CD4-positive, alpha-beta T cell treated with Interleukin-2 at 100 ng/mL for 4 hours (primary cell): ENCODE measurements at regions not wholly inside any gene's neighbourhood (a gene's known extent, or its start where the extent isn't known, plus 50 kb on each side); places are given as distances from the start of the nearest gene placed in this dataset.

Experiments used
- DNase-seq: peaks from one replicate; pipeline ENCODE4 v3.0.0-alpha.2; 2020; ENCODE audit warnings: low spot score

DNA sequence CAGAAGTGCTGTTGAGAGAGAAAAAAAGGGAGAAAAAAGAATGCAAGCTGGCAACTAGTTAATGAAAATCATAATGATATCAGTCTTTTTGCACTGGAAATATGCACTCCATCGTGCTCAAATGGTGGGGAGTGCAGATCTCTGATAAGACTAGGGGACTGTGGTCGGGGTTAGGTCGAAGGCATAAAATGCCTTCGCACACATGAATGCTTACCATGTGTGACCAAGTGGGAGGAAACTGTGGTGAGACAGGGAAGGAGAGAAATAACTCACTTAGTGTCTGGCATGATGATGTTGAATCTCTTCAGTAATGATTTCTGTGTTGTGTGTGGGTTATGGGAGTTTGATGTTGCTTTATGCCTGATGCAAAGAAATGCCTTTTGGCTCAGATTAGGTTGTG lies 358.9 kb downstream of the FBXO8 start:
- DNase-seq, result no peak

GRCh38 chr4:173919861-173920260 lies 363.6 kb downstream of the FBXO8 start:
- DNase-seq, result no peak

DNA sequence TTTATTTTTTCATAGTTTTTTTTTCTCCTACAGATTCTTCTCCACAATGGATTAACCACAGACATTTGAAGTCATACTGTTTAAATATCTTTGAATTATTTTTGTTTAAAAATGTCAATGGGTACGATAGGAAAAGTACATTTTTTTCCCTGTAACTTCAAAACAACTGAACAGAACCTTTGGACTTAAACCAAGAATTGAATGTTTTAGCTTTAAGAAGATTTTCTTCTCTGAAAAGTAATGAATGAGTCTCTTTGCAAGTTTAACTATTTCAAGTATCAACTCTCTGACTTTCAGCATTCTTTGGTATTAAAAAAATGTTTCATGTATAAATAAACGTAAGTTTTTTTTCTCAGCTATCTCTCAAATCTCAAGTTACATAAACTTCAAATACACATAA lies 364.3 kb downstream of the FBXO8 start:
- DNase-seq, result no peak

DNA sequence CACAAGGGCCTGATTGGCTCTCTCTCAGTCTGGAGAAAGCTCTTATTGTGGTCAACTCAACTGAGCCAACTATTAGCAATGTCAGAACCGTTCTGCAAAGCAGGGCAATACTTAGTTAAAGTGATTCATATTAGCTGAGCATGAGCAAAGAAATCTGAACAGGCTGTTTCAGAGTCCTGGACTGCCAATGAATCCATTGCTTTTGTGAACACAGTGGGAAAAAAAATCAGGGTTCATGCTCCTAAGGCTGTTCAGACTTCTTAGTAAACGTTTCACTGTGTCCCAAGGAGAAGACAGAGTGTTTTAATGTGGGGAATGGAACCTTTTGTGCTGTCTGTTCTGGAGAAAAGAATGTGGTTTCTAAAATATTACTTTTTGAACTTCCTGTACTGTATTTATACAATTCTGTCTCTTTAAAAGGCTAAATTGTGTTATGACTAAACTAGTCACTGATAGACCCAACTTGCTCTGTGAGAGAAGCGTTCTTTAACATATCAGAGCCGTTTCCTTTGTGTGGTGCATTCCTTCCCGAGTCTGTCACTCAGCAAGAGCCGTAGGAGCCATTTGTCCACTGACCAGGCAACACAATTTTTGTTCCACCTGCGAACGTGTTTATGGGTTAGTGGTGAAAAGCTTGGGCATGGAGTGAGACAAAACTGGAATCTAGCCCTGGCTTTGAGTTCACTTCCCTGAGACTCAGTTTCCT lies 366.1 kb downstream of the FBXO8 start:
- no peak for DNase-seq

DNA sequence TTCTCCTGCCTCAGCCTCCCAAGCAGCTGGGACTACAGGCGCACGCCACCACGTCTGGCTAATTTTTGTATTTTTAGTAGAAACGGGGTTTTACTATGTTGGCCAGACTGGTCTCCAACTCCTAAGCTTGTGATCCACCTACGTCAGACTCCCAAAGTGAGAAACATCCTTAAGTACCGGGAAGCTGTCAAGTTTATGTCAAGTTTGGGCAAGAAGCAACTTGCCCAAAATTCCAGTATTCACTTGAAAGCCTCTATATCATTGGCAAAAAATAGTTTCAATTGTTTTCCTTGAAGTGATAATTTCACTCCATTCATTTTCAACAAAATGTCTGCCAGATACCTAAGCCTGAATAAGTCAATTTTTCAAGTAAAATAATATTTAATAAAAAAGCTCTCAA lies 370.0 kb downstream of the FBXO8 start:
- DNase-seq, result no peak

DNA sequence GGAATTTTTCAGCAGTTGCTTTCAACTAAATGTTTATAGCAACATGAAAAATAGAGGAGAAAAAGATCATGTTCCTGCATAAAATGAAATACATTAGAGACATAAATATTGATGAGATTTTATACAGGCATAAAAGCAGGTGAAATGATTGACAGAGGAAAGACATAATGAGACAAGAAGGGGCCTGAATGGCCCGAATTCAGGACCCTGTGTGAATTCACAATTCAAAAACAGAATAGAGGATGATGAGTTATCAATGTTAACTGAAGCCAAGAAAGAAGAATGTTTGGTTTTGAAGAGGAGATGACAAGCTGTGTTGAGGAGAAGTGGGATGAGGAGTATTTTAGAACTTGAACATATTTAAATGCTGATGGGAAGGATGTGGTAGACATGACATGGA lies 371.1 kb downstream of the FBXO8 start:
- DNase-seq, result no peak

DNA sequence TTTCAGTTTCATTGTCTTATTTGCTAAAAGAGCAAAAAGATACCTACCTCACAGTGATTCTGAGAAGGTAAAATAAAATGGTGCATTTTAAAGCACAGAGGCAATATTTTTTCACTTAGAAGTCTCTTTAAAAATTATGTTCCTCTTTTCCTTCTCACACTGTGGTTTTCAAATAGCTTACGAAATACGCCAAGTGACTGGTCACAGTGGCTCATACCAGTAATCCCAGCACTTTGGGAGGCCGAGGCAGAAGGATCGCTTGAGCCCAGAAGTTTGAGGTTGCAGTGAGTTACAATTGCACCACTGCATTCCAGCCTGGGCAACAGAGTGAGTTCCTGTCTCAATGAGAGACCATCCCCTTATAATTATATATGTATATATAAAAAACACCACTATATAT lies 372.6 kb downstream of the FBXO8 start:
- DNase-seq, result no peak

- DNase-seq, result no peak
These were observed 374.2 kb downstream of the FBXO8 start for GRCh38 chr4:173909294-173909693.

GRCh38 chr4:173899813-173900212 lies 369.8 kb upstream of the HAND2 start:
- no peak for DNase-seq

- no peak for DNase-seq
These were observed 361.0 kb upstream of the HAND2 start for GRCh38 chr4:173891072-173891471.

DNA sequence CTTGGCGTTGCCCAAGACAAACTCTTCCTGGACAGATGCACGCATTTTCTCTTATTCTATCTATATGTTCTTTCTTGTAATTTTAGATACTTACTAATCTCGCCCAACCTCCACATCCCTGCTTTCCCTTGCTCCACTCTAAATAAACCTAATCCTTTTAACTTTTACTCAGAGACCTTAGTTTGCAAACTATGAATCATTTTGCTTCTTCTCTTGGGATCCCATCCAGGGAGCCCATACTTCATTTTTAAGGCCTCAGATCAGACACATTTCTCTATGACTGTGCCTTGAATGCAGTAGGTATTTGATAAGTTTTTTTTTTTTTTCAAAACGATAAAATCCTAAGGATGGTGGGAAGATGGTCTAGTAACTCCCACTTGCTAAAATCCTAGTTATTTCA lies 353.8 kb upstream of the HAND2 start:
- no peak for DNase-seq

GRCh38 chr4:173880897-173881296 lies 350.9 kb upstream of the HAND2 start:
- DNase-seq, result no peak

DNA sequence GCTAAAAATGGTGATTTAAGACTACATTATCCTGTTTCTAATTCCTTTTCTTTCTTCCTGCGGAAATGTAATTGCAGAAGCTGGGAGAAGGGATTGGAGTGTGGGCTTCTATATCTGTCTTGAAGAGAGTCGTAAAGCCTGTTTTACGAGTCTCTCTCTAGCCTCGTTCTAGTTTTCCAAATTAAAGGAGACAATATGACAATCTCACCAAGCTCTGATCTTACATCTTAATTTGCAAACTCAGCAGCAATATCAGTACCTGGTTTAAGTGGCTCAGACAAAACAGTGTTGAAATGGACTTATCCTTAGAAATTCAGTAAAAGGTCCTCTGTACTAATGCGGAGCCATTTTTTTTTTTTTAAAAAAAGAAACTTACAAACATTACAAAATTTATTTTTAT lies 349.5 kb upstream of the HAND2 start:
- no peak for DNase-seq

- no peak for DNase-seq
These were observed 348.7 kb upstream of the HAND2 start for GRCh38 chr4:173878701-173879100.

DNA sequence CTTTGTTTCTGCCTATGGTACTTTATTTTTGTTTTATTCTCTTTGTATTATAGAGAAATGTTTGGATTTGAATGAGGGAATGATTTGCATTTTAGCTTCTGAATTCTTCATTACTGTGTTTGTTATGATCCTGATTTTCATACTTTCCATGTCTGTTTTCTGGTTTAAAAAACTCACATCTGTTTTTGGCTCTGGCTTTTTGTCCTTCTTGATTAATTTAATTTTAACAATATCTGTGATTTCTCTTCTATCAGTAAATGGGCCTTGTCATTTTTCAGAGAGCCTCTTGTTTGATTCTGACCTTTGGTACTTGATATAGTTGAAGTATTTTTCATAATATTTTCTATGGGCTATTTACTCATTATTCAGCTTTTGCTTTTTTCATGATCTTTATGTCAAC lies 341.6 kb upstream of the HAND2 start:
- DNase-seq, result no peak

DNA sequence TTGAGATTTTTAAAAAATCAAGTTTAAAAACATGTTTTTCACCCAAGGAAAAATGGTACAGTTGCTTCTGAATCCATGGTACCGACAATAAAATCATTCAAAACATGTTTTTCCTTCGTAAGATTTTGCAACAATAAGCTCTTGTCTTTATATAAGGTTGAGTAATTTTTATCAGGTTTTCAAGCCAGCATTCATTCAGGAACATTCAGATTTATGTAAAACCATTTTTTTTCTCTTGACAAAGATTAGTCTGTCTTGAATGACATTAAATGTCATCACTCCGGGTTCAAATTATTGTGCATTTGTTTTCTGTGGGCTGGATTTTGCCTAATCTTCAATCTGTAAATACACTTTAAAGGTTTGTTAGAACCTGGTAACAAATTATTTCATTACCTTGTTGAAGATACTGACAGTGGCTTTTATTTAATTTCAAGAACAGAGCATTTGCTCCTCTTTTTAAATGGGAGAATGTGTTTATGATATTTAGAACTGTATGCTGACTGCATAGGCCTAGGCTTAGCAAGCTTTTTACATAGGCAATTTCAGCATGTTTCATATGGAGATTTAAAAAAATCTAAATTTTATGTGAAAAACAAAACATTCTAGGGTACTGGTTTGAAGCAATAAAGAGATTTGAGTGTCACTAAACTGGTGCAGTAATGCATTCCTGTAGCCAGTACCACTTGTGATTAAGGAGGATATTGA lies 336.4 kb upstream of the HAND2 start:
- DNase-seq, result no peak

- no peak for DNase-seq
These were observed 332.7 kb upstream of the HAND2 start for GRCh38 chr4:173862754-173863153.

DNA sequence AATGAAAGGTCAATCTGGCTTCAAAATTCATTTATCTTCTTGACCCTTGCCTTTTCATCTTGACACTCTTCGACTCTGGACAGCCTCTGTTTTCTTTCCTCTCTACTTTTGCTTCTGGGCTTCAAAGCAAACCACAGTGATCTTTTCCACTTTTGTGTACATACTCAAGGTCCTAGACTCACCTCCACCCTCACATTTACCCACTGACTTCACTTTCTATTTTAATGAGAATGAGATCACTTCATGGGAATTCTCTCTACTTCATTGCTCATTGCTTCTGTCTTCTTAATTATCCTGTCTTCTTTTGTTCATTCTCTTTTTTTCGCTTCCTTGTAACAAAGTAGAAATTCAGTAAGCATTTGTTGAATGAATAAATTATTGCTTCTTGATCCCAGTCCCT lies 330.1 kb upstream of the HAND2 start:
- no peak for DNase-seq

- no peak for DNase-seq
These were observed 329.2 kb upstream of the HAND2 start for GRCh38 chr4:173859091-173859713.

DNA sequence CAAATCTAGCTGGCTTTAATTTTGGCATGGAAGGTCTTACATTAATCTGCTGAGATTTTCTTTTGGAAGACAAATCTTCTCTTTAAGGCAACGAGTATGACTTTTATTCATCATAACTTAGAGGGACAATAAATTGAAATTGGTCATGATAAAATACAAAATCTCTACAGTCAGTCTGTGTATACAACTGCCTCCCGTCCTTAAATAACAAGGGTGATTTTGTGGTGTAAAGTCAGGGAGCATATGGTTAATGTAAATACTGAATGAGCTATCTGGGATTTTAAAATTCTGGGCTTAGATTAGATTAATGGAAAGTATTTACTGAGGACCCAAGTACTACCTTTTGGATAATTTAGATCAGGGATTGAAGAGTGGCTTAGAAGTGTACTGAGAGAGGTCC lies 328.4 kb upstream of the HAND2 start:
- no peak for DNase-seq

DNA sequence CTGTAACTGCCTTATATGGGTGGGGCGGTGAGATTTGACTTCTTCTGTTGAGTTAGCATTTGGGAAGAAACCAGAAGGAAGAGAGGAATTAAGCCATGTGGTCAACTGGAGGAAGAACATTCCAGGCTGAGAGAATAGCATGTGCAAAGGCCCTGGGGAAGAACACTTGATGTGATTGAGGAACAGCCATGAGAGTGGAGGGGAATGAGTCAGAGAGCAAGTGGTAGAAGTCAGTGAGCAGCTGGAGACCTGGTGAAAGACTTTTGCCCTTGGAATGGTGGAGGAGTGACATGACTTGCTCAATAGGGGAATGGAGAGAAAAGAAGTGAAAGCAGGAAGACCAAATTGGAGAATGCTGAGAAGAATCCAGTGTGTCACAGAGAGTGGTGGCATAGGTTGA lies 327.8 kb upstream of the HAND2 start:
- DNase-seq, result no peak

DNA sequence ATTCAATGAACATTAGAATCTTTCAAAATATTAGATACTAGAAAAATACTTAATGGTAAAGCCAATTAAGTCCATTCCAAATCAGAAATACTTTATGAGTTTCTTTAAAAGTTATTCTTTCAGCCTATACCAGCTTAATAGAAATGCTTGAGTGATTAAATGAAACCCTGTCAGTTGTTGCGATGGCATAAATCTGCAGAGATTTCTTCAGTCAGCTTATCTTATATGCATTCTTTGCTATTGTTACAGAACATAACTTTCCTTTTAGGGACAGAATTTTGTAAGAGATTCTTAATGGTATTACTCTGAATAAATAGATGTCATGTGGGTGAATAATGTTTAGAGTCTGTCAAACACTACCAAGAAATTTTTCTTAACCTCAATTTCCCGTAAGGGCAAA lies 325.0 kb upstream of the HAND2 start:
- no peak for DNase-seq

DNA sequence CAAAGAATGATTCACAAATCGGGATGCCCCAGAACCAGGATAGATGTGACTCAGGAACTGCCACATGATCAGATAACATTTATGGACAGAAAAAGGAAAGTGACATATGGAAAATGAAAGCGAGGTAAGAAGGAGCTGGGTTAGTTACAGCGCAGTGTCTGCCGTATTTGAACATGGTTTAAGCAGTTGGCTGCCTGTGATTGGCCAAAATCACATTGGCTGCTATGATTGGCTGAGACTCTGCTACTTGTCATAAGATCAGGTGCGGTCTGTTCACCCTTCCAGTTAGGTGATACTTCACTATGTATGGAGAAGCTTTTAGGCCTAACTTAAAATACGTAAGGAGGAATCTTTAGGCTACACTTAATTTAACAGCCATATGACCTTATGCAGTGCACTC lies 322.7 kb upstream of the HAND2 start:
- DNase-seq, result no peak

- no peak for DNase-seq
These were observed 315.6 kb upstream of the HAND2 start for GRCh38 chr4:173845580-173845979.
